Caki2 (cell line): ENCODE measurements at regions not wholly inside any gene's neighbourhood (a gene's known extent, or its start where the extent isn't known, plus 50 kb on each side); places are given as distances from the start of the nearest gene placed in this dataset.

Experiments used
- DNase-seq: peaks from one replicate; pipeline ENCODE4 v3.0.0-alpha.2; 2015; ENCODE audit warnings: low read depth
- in situ Hi-C: cut with HindIII; loops from 2 replicates; pipeline ENCODE4 v1.10.0; 2016; ENCODE audit warnings: low sequenced_read_pairs, low pct_unique_long_range_greater_than_20kb, mixed read lengths

- in situ Hi-C loops: no loop called here
- no peak for DNase-seq
Measured at GRCh38 chr14:82419933-82420332, 886.3 kb upstream of the SEL1L start.

GRCh38 chr14:82420871-82421270 lies 887.2 kb upstream of the SEL1L start:
- DNase-seq: no peak
- in situ Hi-C loops: no loop called here

DNA sequence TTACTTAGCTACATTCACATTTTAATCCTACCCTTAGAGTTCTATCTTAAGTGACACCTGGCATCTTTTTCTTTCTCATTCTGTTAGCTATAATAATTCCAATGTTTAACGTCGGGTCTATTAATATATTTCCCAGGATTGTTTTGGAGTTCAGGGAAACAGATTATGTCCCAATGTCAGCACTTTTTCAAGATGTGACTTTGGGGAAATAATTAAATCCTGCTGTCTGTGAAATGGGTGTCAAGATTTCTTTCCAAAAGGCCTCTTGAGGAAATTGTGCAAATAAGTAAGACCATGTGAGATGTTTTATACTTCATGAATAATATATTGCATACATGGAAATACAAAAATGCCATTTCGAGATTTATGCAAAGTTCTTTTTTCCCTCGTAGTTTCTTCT lies 887.6 kb upstream of the SEL1L start:
- no peak for DNase-seq
- in situ Hi-C loops: no loop called here

- in situ Hi-C loops: no loop called here
- no peak for DNase-seq
Measured at GRCh38 chr14:82422230-82422629, 888.6 kb upstream of the SEL1L start.

GRCh38 chr14:82425261-82425660 lies 891.6 kb upstream of the SEL1L start:
- in situ Hi-C loops: no loop called here
- no peak for DNase-seq

- in situ Hi-C loops: no loop called here
- no peak for DNase-seq
Measured at GRCh38 chr14:82431031-82431430, 897.4 kb upstream of the SEL1L start.

DNA sequence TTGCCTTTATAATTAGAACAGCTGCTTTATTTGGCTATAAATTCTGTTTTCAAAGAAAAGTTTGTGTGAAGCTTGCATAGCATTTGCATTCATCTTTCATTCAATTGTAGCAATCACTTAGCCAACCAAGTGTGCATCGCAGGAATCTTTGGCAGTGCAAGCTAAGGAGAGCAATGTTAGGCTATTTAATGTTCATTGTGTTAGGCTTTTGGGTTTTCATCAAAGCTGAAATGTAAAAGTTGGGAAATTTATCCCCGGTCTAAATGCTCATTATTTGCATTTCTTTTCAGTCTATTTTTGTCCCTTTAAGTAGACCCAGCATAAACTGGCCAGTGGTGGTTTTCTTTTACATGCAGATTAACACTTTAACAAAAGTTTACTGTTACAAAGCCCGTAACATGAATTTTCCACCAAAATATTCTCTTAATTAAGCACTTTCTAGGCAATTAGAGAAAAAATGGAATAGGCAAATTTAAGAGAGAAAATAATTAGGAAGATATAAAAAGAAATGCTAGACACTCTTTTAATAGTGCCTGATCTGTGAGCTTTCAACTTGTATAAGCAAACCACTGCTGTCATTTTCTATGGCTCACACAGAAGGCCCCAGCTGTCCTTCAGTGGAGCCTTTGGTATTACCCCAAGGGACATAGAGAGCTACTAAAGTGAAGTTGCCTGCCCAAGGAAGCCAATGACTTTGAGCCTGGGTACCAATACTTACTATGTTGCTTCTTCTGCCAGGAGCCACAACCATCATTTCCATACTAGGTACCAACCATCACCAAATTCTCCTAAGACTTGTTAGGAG lies 898.9 kb upstream of the SEL1L start:
- no peak for DNase-seq
- in situ Hi-C loops: no loop called here

DNA sequence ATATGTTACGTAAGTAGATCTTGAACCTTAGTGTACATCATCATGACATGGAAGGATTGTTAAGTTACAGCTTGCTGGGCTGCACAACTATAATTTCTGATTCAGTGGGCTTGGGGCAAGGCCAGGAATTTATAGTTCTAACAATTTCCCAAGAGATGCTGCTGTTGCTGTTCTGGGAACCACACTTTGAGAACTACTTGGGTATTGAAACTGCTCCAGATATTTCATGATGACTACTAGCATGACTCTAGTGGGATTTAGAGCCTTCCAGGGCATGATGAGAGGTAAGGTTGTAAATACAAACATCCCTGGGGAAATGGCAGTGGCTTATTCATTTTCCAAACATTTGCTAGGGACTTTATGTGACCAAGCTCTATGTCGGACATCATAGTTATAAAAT lies 904.8 kb upstream of the SEL1L start:
- no peak for DNase-seq
- in situ Hi-C loops: no loop called here

DNA sequence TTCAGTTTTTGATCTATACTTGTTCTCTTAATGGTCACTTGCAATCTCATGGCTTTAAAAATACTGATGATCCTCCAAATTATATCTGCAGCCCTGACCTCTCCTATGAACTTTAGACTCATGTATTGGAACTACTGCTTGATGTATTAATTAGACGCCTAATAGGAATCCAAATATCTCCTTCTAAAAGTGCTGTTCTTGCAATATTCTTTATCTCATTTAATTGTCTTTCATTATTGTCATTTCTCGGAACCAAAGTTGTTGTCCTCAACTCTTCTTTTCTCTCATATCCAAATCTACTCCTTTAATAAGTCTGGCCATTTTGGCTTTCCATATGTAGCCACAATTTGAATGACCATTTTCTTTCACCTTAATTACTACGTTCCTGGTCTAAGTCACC lies 907.6 kb upstream of the SEL1L start:
- no peak for DNase-seq
- in situ Hi-C loops: no loop called here

DNA sequence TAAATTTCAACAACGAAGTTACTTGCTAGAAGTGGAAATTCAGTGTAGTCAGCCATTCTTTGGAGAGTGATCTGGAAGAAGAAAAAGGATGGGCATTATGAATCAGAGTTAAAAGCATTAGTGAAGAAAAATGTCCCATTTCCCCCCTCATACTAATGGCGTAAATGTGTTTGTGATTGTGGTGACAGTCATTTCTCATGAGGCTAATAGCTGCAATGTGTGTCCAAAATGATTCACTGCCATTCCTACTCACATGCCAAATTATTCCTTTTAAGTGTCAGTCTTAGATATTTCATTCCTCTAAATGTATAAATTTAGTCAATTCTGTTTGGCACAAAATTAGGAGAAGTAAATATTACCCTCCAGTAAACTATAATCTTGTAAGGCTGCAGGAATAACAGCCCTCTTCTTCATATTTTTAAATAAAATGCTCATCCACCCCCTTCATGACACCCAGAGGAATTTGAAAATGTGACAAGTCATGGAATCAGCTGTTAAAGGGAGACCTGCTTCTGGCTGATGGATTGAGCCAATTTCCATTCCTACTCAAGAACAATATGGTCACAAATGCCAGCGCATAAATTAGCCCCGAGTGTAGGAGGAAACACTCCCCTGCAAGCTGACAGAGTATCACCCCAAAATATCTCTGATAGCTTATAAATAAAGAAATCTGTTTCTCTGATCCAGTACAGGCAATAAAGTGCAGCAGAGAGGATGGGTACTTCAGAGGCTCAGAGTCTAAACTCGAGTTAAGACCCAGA lies 912.3 kb upstream of the SEL1L start:
- no peak for DNase-seq
- in situ Hi-C loops: no loop called here

DNA sequence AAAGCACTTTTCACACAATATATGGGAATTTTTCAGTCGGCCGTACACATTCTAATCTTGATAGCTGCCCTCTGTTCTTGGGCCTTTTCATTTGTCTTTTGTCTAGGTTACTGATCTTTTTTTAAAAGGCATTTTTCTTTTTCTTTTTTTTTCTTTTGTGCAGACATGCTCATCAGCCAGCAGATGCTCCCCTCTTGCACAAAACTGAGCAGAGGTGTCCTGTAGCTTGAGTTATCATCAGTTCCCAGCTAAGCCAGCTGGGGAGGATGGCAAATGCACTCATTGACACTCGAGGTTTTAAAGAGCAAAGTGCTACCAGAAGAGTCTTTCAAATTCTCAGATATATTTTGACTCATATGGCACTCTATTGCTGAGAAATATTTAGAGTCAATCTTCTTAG lies 913.9 kb upstream of the SEL1L start:
- in situ Hi-C loops: no loop called here

GRCh38 chr14:82449926-82450468 lies 916.3 kb upstream of the SEL1L start:
- in situ Hi-C loops: no loop called here
- DNase-seq: no peak

More for the DNA sequence above, 913.9 kb upstream of the SEL1L start:
- DNase-seq: no peak

DNA sequence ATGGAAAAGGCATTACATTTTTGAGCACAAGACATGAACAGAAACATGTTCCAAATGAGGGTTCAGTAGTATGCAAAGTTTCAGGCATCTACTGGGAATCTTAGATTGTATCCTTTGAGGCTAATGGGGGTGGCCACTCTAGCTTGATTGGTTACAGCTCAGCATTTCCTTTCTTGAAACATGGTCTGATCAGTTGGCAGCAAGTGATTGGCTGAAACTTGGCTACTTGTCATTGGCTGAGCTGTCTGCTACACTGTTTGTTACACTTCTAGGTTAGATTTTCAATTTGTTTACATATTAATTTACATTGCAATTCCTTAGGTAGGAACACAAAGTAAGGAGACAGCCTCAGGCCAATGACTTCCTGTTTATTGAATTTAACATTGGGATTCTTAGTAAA lies 918.0 kb upstream of the SEL1L start:
- in situ Hi-C loops: no loop called here

DNA sequence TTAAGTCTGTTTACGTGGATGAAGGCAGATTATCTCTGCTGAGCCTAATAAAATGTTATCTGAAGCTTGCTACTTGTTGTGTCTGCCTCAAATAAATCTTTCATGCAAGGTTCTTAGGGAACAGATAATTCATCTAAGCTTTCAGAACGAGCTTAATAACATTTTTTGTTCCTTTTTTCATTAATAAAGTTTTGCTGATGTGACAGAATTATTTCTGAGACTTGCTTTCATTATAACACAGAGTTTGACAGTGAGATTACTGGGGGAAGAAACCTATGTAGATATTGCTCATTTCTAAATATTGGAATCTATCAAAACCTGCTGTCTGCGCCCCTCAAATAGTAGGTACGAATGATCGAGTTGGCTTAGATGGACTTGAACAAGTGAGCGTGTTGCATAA lies 948.7 kb upstream of the SEL1L start:
- in situ Hi-C loops: no loop called here
- no peak for DNase-seq

More for the DNA sequence above, 918.0 kb upstream of the SEL1L start:
- no peak for DNase-seq

GRCh38 chr14:82488473-82488872 lies 954.8 kb upstream of the SEL1L start:
- no peak for DNase-seq

DNA sequence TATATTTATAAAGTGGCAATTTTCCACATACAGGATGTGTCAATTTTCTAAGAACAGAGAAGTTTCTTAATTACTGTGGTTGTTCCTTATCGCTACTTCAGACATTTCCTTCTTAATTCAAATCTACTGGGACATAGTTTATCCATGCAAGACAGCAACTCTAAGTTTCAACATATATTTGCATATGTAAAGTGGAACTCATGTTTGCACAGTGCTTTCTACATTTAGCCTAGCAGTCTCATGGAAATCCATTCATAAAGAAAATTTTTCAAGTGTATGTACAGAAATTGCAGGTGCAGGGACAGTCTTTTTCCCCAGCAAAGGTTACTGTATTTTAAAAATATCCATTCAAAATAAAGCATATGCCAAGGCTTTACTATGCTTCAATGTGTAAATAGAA lies 956.7 kb upstream of the SEL1L start:
- in situ Hi-C loops: no loop called here
- no peak for DNase-seq

More at GRCh38 chr14:82488473-82488872, 954.8 kb upstream of the SEL1L start:
- in situ Hi-C loops: no loop called here

DNA sequence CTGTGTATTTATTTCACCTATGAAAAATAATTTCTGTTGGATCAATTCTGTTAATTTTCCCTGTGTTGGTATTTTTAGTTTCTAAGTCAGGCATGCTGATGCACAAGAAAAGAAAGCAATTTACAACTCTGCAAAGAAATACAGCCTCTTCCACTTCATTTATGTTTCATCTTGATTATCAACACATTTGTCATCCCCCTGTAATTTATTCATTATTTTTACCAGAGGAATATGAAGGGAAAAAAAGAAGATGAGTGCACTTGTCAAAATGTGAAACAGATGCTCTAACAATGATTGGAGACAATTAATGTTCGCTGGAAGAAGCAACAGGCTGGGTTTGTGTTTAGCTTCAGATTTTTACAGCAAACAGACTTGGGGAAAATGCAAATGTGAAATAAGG lies 958.5 kb upstream of the SEL1L start:
- in situ Hi-C loops: no loop called here
- DNase-seq: no peak

DNA sequence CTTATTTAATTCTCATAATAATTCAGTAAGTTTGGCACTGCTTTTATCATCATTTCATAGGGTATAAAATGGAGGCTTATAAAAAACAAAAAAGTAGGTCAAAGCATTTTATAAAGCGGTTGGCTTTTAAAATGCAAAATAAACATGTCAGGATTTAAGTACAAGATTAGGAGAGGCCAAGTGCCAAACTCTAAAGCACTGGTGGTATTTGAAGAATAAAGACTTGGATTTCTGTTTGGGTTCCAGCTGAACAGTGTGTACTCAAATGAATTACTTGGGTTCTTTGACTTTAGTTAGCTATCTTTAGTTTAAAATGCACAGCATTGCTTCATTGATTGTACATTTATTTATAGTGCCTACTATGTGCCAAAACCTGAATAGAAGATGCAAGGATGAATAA lies 966.6 kb upstream of the SEL1L start:
- in situ Hi-C loops: no loop called here
- DNase-seq: no peak

DNA sequence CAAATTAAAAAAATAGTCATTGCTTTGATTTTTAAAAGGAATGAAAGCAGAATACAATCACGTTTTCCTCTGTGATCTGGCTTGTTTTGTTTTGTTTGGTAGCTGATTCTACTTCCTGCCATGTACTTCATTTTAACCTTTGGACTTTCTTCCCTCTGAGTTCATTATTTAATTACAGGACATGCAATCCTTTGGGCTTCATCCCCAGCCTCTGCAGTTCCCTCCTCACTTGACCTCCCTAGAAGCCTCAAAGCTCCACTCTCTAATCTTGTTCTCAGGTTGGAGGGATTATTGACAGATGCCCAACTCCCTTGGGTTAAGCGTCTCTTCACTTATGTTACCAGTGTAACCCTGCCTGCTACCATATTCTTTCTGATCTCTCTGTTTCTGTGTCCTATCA lies 967.9 kb upstream of the SEL1L start:
- DNase-seq: no peak
- in situ Hi-C loops: no loop called here
